Memory B cell (primary cell): ENCODE measurements at regions not wholly inside any gene's neighbourhood (a gene's known extent, or its start where the extent isn't known, plus 50 kb on each side); places are given as distances from the start of the nearest gene placed in this dataset.

Experiments
- ATAC-seq: fragments of 150-1000 bp; cut with Tn5 transposase; 2 replicates; pipeline ENCODE4 v1.10.0; 2021; ENCODE audit warnings: low read depth, mild to moderate bottlenecking, moderate library complexity
- DNase-seq, 2 donors: peaks; one replicate each; pipeline ENCODE4 v3.0.0; 2022; ENCODE audit warnings: low spot score in 2 of 2
- H3K27ac Mint-ChIP-seq: one replicate; pipeline ENCODE4 v1.8.0; 2022; ENCODE audit warnings: mild to moderate bottlenecking, moderate library complexity, mixed read lengths
- H3K27me3 Mint-ChIP-seq: one replicate; pipeline ENCODE4 v1.8.0; 2022; ENCODE audit warnings: mixed read lengths
- H3K36me3 Mint-ChIP-seq: one replicate; pipeline ENCODE4 v1.8.0; 2022; ENCODE audit warnings: mild to moderate bottlenecking, mixed read lengths
- H3K4me1 Mint-ChIP-seq: one replicate; pipeline ENCODE4 v1.8.0; 2022; ENCODE audit warnings: mixed read lengths
- H3K4me3 Mint-ChIP-seq: one replicate; pipeline ENCODE4 v1.8.0; 2022; ENCODE audit warnings: mild to moderate bottlenecking, moderate library complexity, mixed read lengths
- H3K9me3 Mint-ChIP-seq: one replicate; pipeline ENCODE4 v1.8.0; 2022; ENCODE audit warnings: mixed read lengths

DNA sequence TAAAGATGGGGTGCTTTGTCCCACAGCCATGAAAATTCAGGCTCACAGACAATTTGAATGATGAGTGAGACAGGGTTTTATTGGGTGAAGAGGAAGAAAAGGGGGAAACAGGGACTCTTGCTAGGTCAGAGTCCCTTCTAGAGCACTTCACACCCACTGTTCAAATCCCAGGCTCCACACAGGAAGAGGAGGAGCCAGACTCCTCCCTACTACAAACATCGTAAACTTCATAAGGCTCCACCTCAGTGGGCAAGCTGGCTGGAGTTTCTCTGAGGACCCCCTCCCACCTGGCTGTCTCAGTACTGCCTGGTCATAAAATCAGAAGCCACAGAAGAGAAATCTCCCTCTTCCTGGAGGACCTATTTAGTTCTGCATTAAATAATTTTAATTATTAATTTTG lies 80.3 kb upstream of the KCNMB2 start:
- H3K9me3 Mint-ChIP-seq, result no peaks in the 10 kb centered on the region
- no peak for DNase-seq
- ATAC-seq, result no peak
- no peaks in the 10 kb centered on the region for H3K36me3 Mint-ChIP-seq
- H3K27me3 Mint-ChIP-seq, result peaks cover 3% of the 10 kb centered on the region
- H3K4me1 Mint-ChIP-seq, result no peaks in the 10 kb centered on the region
- H3K4me3 Mint-ChIP-seq, result no peak overlapping the region
- H3K27ac Mint-ChIP-seq, result no peak overlapping the region

DNA sequence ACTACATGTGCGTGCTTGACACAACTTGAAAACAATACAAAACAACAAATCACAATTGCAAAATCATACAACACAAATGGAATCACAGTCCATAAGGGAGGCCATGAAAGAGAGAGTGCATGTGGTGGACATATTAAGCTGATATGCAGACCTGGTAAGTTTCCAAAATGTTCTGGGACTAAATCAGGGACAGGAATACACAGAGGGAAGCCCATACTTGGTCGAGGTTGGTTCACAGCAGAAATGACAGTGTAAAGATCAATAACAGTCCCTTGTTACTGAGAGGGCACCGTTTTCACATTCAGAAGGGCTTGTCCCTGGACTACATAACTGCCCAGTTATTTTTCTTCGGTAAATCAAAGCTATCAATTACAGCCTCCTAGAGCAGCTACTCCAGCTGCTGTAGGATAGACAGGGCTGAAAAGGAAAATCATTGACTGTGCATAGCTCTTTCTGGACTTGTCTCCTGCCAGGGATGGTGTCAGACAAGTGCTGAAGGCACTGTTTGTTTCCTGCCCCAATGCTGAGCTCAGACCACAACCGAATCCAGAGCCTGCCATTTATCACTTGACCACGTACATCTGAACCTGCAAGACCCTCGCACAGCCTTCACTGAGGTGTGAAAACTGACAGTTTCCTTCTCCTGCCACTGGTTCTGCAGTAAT lies 79.5 kb upstream of the KCNMB2 start:
- Mint-ChIP-seq H3K9me3 (no peaks in the 10 kb centered on the region), H3K27me3 (peaks cover 8% of the 10 kb centered on the region), H3K4me3 (no peak overlapping the region), H3K27ac (no peak overlapping the region), H3K4me1 (no peaks in the 10 kb centered on the region), H3K36me3 (no peaks in the 10 kb centered on the region)
- DNase-seq, result no peak
- no peak for ATAC-seq

DNA sequence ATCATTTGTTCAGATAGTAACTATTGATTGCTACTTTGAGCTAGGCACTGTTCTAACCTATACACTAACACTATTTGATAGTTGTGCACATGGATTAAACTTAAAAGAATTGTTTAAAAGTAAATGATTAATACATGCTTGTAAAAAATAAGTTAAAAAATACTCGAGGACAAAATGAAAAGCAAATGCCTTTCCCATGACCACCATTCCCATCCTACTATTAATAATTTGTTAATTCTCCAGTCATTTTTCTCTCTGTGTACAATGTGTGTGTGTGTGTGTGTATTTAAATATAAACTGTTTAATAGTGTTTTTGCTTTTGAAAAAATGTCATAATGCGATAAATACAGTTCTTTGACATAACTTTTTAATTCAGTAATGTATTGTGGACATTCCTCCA lies 78.7 kb upstream of the KCNMB2 start:
- Mint-ChIP-seq H3K9me3 (no peaks in the 10 kb centered on the region), H3K27me3 (peaks cover 8% of the 10 kb centered on the region)
- ATAC-seq, result no peak

DNA sequence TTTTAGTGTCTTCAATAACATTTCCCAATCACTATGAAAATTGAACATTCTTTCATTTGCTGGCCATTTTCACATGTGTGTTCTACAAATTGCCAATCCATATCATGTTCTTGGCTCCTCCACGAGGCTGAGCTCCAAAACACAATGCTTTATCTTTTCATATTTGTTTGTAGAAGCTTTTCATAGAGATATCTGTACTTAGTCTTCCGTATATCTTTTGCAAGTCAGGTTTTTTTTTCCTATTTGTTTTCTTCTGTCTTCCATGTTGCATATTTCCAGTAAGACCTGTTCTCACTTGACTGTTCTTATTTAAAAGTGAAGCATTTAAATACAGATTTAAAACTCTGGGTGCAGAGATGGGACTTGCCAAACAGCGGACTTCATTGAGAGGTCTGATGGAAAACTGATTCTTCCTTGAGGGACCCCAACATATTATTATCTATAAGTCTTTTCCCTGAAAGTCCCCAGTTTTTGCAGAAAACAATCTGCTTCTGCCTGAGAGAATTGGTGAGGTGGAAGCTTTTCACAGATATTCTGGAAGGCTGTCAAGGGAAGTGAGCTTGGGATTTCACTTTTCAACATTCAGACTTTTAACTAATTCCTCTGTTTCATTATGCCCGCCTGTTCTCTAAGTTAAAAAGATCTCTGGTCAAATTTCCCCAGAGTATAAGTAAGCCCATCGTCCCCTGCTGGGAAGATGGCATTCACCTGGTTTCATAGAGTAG lies 77.8 kb upstream of the KCNMB2 start:
- no peak overlapping the region for H3K27ac Mint-ChIP-seq
- H3K4me3 Mint-ChIP-seq, result no peak overlapping the region
- H3K27me3 Mint-ChIP-seq, result peaks cover 8% of the 10 kb centered on the region
- no peaks in the 10 kb centered on the region for H3K36me3 Mint-ChIP-seq
- no peak for ATAC-seq
- DNase-seq, result no peak
- H3K9me3 Mint-ChIP-seq, result no peaks in the 10 kb centered on the region
- no peaks in the 10 kb centered on the region for H3K4me1 Mint-ChIP-seq

More for the DNA sequence above, 78.7 kb upstream of the KCNMB2 start:
- Mint-ChIP-seq H3K4me3 (no peak overlapping the region), H3K27ac (no peak overlapping the region), H3K36me3 (no peaks in the 10 kb centered on the region), H3K4me1 (no peaks in the 10 kb centered on the region)
- no peak for DNase-seq

DNA sequence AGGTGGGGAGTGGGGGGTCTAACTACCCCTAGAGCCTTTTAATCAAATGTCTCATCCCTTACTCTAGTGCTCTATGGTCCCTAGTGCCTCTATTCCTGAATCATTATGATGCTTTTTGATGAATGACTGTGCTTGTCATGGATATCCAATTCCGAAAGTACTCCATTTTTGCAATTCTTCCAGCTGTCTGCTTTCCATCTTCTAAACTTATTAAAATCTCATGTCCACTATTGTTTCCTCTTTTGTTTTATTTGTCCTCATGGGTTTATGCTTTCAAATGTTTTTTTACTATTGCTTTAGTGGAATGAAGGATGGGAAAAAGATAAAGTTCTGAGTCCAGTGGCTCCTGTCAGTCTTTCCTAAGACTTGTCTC lies 77.2 kb upstream of the KCNMB2 start:
- H3K4me3 Mint-ChIP-seq, result no peak overlapping the region
- no peaks in the 10 kb centered on the region for H3K4me1 Mint-ChIP-seq
- no peaks in the 10 kb centered on the region for H3K9me3 Mint-ChIP-seq
- H3K36me3 Mint-ChIP-seq, result no peaks in the 10 kb centered on the region
- ATAC-seq, result no peak
- no peak for DNase-seq
- peaks cover 10% of the 10 kb centered on the region for H3K27me3 Mint-ChIP-seq
- no peak overlapping the region for H3K27ac Mint-ChIP-seq

DNA sequence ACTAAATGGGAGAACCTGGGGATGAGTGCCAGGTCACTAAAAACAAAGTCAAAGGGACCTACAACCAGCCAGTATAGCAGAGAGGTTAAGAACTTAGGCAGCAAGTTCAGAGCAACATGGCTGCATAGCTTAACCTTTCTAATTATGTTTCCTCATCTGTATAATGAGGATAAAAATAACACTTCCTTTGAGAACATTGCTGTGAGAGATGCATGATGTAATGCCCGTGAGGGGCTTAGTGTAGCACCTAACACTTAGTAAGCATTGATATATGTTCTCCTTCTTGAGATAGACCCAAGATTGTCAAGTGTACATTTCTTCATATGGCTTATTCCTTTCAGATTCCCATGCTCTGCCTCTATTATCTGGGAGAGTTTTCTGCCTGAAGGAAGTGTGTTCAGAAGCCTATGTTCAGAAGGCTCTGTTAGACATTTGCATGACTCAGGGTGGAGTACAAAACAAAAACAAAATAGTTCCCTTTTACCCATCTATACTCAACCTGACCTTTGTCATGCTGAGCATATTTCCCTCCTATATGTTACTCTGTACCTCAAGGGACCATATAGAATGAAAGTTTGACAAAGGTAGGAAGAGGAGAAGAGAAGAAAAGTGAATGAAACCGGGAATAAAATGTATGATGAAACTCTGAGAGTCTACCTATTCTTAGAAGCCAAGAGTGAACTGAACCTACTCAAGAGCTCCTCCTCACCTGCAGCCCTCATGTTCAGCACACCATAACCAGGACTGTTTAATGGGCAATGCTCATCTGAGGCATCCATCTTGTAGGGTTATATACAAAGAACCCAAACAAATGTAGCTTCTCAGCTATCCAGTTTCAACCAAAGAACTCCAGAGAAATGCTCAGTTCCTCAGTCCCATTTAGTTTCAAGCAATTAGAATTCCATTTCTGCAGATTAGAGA lies 70.7 kb upstream of the KCNMB2 start:
- Mint-ChIP-seq H3K27me3 (peaks cover 17% of the 10 kb centered on the region), H3K4me3 (no peak overlapping the region), H3K27ac (no peak overlapping the region), H3K4me1 (peaks cover 10% of the 10 kb centered on the region), H3K9me3 (no peaks in the 10 kb centered on the region), H3K36me3 (no peaks in the 10 kb centered on the region)
- ATAC-seq (no peak), DNase-seq (no peak)

DNA sequence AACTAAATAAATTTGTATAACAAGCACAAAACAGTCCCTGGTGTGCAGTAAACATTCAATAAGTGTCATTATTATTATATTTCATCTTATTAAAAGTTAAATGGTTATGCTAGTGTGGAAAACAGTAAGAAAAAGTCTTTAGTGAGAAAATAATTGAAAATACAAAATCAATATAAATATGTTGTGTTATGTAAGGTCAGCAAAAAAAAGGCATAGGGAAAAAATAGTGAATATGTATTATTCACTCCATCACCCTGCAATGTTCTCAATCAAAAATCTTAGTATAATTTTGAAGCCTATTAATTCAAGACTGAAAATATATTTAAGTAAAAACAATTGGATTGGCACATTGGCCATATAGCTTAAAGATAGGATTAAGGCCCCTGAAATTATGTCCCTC lies 63.3 kb upstream of the KCNMB2 start:
- Mint-ChIP-seq H3K27me3 (peaks cover 11% of the 10 kb centered on the region), H3K4me3 (no peak overlapping the region), H3K9me3 (no peaks in the 10 kb centered on the region), H3K4me1 (no peaks in the 10 kb centered on the region), H3K27ac (no peak overlapping the region), H3K36me3 (no peaks in the 10 kb centered on the region)
- no peak for DNase-seq
- ATAC-seq, result no peak

DNA sequence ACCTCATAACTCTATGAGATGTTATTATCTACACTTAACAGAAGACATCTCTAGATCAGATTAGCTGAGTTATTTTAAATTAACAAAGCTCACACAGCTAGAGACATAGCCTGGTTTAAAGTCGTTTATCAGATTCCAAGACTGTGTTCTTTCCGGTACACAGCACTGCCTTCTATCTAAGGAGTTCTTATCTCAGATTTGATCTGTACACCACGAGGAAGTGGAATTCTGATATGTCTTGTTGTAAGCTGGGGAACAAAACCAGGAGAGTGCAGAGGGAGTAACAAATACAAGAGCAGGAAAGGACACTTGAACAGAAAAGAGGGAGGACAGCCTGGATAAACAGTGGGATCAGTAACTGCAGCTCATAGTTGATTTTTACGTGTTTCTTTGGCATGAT lies 61.7 kb upstream of the KCNMB2 start:
- no peaks in the 10 kb centered on the region for H3K9me3 Mint-ChIP-seq
- H3K36me3 Mint-ChIP-seq, result no peaks in the 10 kb centered on the region
- no peaks in the 10 kb centered on the region for H3K4me1 Mint-ChIP-seq
- H3K4me3 Mint-ChIP-seq, result no peak overlapping the region
- no peak for ATAC-seq
- no peak for DNase-seq
- H3K27ac Mint-ChIP-seq, result no peak overlapping the region
- peaks cover 6% of the 10 kb centered on the region for H3K27me3 Mint-ChIP-seq

DNA sequence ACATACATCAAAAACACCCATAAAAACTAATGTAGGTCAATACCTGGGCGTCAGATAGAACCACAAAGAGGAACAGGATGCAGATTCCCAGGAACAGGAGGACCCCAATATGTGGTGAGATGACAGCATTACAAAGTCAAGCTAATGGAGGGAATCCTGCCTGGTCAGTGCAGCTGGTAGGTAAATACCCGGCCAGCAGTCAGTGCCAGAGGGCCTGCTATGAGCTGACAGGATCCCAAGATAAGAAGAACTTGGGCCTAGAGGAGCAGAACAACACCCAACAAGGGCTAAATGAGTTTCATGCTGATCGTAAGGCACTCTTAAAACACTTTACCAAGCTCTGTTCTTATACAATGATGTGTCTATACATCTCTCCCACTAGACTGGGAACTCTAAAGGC lies 61.2 kb upstream of the KCNMB2 start:
- H3K9me3 Mint-ChIP-seq, result no peaks in the 10 kb centered on the region
- no peak for DNase-seq
- H3K4me3 Mint-ChIP-seq, result no peak overlapping the region
- no peaks in the 10 kb centered on the region for H3K4me1 Mint-ChIP-seq
- H3K27ac Mint-ChIP-seq, result no peak overlapping the region
- no peaks in the 10 kb centered on the region for H3K36me3 Mint-ChIP-seq
- no peak for ATAC-seq
- H3K27me3 Mint-ChIP-seq, result peaks cover 6% of the 10 kb centered on the region

DNA sequence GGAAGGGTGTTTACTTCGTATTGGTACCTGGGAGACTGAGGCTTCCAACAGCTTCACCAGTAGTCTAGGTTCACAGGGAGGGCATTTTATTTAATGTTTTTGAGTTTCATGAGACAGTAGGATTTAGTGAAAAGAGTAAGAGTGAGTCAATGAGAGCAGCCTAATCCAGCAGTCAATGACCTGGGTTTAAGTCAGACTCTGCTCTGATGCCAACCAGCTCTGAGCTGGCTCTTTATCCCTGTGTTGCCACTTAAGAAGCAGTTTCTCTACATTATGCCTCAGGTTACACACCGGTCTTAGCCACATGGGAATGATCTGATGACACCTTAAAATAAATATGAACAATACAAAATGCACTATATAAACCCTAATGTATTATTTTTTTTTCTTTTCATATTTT lies 59.4 kb upstream of the KCNMB2 start:
- H3K36me3 Mint-ChIP-seq, result no peaks in the 10 kb centered on the region

DNA sequence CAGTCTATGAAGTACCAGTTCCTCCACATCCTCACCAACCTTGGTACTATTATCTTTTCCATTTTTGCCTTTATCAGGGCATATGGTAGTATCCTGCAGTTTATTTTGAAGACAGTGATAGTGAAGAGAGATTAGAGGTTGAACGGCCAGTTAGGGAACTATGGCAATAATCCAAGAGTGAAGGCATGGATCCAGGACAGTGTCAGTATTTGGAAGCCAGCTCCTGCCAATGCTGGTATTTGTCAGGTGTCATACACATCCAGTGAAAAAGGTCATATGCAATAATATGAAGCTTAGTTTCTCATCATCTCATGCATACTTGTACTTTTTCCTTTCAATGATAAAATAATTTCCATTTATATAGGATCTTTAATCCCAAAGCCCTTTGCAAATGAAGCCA lies 56.8 kb upstream of the KCNMB2 start:
- Mint-ChIP-seq H3K9me3 (no peaks in the 10 kb centered on the region), H3K4me1 (peaks cover 7% of the 10 kb centered on the region), H3K4me3 (no peak overlapping the region), H3K27me3 (peaks cover 4% of the 10 kb centered on the region), H3K36me3 (no peaks in the 10 kb centered on the region), H3K27ac (no peak overlapping the region)
- ATAC-seq, result no peak
- no peak for DNase-seq

More for the DNA sequence above, 59.4 kb upstream of the KCNMB2 start:
- ATAC-seq, result no peak
- DNase-seq, result no peak
- H3K9me3 Mint-ChIP-seq, result no peaks in the 10 kb centered on the region
- peaks cover 2% of the 10 kb centered on the region for H3K27me3 Mint-ChIP-seq
- no peak overlapping the region for H3K27ac Mint-ChIP-seq
- peaks cover 7% of the 10 kb centered on the region for H3K4me1 Mint-ChIP-seq
- H3K4me3 Mint-ChIP-seq, result no peak overlapping the region

DNA sequence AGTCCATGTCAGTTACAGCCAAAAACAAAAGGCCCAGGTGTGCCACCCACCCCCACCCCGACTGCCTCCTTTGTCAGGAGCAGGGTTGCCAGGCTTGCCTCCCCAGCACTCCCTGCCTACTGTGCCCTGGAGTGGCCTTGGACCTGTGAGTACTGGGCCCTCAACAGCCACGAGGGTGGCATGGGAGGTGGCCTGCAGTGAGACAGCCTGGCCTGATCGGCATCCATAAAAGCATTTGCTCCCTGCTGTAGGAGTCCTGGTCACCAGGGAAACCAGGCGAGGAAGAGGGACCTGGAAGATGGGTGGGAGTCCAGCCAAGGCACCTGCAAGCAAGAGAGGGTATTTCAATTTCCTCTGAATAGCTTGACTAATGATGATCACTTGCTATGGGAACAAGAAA lies 56.4 kb upstream of the KCNMB2 start:
- DNase-seq, result no peak
- no peak overlapping the region for H3K4me3 Mint-ChIP-seq
- H3K4me1 Mint-ChIP-seq, result peaks cover 7% of the 10 kb centered on the region
- H3K27me3 Mint-ChIP-seq, result peaks cover 2% of the 10 kb centered on the region
- H3K9me3 Mint-ChIP-seq, result no peaks in the 10 kb centered on the region
- ATAC-seq, result no peak
- H3K36me3 Mint-ChIP-seq, result no peaks in the 10 kb centered on the region
- H3K27ac Mint-ChIP-seq, result no peak overlapping the region

DNA sequence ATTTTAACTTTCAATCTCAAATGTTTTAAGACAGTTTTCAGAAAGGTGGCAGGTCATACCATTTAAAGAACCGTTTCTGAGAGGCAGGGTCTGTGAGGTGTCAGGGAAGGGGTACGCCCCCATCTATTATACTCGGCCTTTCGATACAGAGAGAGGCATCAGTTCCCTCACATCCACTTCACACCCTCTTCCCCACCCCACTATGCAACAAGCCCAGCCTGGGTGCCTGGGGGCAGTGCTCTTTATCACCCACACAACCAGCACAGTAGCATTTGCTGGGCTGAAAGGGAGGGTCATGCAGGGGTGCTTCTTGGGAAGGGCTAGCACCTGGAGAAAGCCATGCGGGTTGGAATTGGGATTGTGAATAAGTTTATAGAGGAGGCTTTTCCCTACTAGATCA lies 56.0 kb upstream of the KCNMB2 start:
- H3K36me3 Mint-ChIP-seq, result no peaks in the 10 kb centered on the region
- H3K4me3 Mint-ChIP-seq, result no peak overlapping the region
- H3K4me1 Mint-ChIP-seq, result peaks cover 7% of the 10 kb centered on the region
- no peaks in the 10 kb centered on the region for H3K9me3 Mint-ChIP-seq
- no peak overlapping the region for H3K27ac Mint-ChIP-seq
- peaks cover 2% of the 10 kb centered on the region for H3K27me3 Mint-ChIP-seq
- DNase-seq, result no peak
- ATAC-seq, result no peak

DNA sequence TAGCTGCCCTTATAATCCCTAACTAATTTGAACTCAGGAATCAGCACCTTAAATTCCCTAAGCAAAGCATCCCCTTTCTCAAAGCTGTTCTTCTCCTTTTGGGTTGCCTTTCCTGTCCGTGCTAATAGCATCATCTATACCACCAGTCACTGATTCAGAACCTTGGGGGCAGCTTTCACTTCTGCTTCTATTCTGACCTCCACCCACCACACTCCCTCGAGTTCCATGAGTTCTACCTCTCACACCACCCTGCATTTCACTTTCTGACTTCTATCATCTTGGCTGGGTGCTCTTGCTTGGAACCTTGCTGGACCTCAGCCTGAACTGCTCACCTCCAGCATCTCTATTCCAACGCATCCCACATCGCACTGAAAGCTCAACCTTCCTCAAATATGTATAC lies 55.4 kb upstream of the KCNMB2 start:
- Mint-ChIP-seq H3K27ac (no peak overlapping the region), H3K9me3 (no peaks in the 10 kb centered on the region), H3K27me3 (peaks cover 3% of the 10 kb centered on the region), H3K4me3 (no peak overlapping the region), H3K36me3 (no peaks in the 10 kb centered on the region), H3K4me1 (peaks cover 7% of the 10 kb centered on the region)
- peak; percentile 50 for ATAC-seq
- no peak for DNase-seq
